ENCODE measurements at regions not wholly inside any gene's neighbourhood (a gene's known extent, or its start where the extent isn't known, plus 50 kb on each side); places are given as distances from the start of the nearest gene placed in this dataset.

DNA sequence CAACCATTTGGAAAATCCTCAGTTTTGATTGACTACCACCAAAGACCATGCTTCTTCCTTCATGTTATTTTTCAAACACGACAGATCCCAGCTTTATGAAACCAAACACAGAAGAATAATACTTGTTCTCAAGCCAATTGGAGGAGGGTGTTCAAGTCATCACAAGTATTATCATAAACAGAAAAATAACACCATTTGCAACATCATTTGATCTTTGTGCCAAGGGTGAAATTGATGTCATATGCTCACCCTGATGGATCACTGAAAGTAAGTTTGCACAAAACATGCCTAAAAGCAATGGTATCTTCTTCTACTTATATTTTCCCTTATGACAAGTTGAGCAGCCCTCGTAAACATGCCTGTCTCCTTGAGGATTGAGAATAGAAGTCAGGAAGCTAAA is 448.0 kb upstream of the ZEB2 start:
- CTCF ChIA-PET = no interaction called here
- Histone ChIP-seq H2AFZ (0 out of 2 replicates have a peak overlapping the region, but pooled peaks have one; percentile 36), H3K4me2 (no peak overlapping the region), H3K9me2 (ENCODE audit: insufficient read depth) (no peaks in the 10 kb centered on the region), H3K79me2 (ENCODE audit: low read depth) (no peaks in the 10 kb centered on the region), H4K20me1 (ENCODE audit: insufficient read depth) (no peaks in the 10 kb centered on the region), H3F3A (ENCODE audit: insufficient read depth, low read depth) (no peaks in the 10 kb centered on the region), H3K27me3 (ENCODE audit: insufficient read depth, low read depth) (no peaks in the 10 kb centered on the region), H3K4me1 (replicated peaks; ENCODE audit: insufficient read depth) (no peaks in the 10 kb centered on the region), H3K27ac (no peak overlapping the region), H3K4me3 (no peak overlapping the region), H3K9me3 (ENCODE audit: insufficient read depth, low read depth) (peaks cover 3% of the 10 kb centered on the region), H3K36me3 (ENCODE audit: low read depth) (no peaks in the 10 kb centered on the region)
- intact Hi-C loops (cut with micrococcal nuclease; ENCODE audit: unreplicated experiment) = no loop called here
- no peak for TF ChIP-seq EZH2 (IDR thresholded peaks at IDR 0.05; ENCODE audit: low read depth)
- no peak for TF ChIP-seq CTCF (conservative IDR thresholded peaks at IDR 0.05)
- DNase-seq = no peak
- POLR2A ChIA-PET (ENCODE audit: unreplicated experiment) = no interaction called here
- no TSS peak for BruUV-seq (replicated peaks)

DNA sequence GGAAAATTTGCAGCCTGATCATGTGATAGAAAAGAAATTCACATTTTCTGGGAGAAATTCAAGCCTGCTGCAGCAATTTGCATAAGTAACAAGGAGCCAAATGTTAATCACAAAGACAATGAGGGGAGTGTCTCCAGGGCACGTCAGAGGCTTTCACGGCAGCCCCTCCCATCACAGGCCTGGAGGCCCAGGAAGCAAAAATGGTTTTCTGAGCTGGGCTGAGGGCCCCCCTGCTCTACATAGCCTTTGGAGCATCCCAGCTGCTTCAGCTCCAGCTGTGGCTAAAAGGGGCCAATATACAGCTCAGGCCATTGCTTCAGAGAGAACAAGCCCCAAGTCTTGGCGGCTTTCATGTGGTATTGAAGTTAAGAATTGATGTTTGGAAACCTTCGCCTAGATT is 445.3 kb upstream of the ZEB2 start:
- Histone ChIP-seq H3K9me2 (ENCODE audit: insufficient read depth) (0 out of 2 replicates have a peak, but pooled peaks cover 7% of the 10 kb centered on the region), H3K9me3 (ENCODE audit: insufficient read depth, low read depth) (peaks cover 1% of the 10 kb centered on the region), H3K27me3 (ENCODE audit: insufficient read depth, low read depth) (no peaks in the 10 kb centered on the region), H4K20me1 (ENCODE audit: insufficient read depth) (no peaks in the 10 kb centered on the region), H3K4me3 (no peak overlapping the region), H2AFZ (no peak overlapping the region), H3K27ac (no peak overlapping the region), H3K79me2 (ENCODE audit: low read depth) (no peaks in the 10 kb centered on the region), H3K36me3 (ENCODE audit: low read depth) (no peaks in the 10 kb centered on the region), H3K4me1 (replicated peaks; ENCODE audit: insufficient read depth) (no peaks in the 10 kb centered on the region), H3K4me2 (no peak overlapping the region), H3F3A (ENCODE audit: insufficient read depth, low read depth) (no peaks in the 10 kb centered on the region)
- CTCF ChIA-PET = no interaction called here
- no TSS peak for BruUV-seq (replicated peaks)
- intact Hi-C loops (cut with micrococcal nuclease; ENCODE audit: unreplicated experiment) = no loop called here
- no peak for TF ChIP-seq CTCF (conservative IDR thresholded peaks at IDR 0.05)
- TF ChIP-seq EZH2 (IDR thresholded peaks at IDR 0.05; ENCODE audit: low read depth) = no peak
- DNase-seq = no peak
- POLR2A ChIA-PET (ENCODE audit: unreplicated experiment) = no interaction called here

DNA sequence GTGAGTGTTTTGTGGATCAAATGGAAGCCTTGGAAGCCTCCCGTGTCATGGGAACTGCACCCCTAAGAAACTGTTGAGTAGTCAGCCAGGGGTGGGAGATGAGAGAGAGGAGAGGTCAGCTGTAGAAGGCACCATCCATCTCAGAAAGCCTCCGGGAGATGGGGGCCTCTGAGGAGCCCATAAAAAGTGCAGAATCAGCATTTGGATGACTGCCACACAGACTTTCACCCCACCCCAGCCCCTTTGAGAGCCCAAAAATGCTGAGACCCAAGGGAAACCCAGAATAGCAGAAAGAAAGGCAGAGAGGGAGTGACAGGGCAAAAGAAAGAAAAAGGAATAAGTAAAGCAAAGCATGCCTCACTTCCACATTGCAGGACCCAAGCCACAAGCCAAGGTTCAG is 443.1 kb upstream of the ZEB2 start:
- 0 out of 2 replicates have a peak, but pooled peaks cover 7% of the 10 kb centered on the region for H3K9me2 ChIP-seq (ENCODE audit: insufficient read depth)
- no peak overlapping the region for H3K4me2 ChIP-seq
- intact Hi-C loops (cut with micrococcal nuclease; ENCODE audit: unreplicated experiment) = no loop called here
- no peaks in the 10 kb centered on the region for H3K4me1 ChIP-seq (replicated peaks; ENCODE audit: insufficient read depth)
- no peaks in the 10 kb centered on the region for H3F3A ChIP-seq (ENCODE audit: insufficient read depth, low read depth)
- no peaks in the 10 kb centered on the region for H4K20me1 ChIP-seq (ENCODE audit: insufficient read depth)
- no peak for DNase-seq
- H3K9me3 ChIP-seq (ENCODE audit: insufficient read depth, low read depth) = no peaks in the 10 kb centered on the region; the same call in none of the 2 replicates
- no peak overlapping the region for H3K4me3 ChIP-seq
- H3K27me3 ChIP-seq (ENCODE audit: insufficient read depth, low read depth) = no peaks in the 10 kb centered on the region
- no peak overlapping the region for H2AFZ ChIP-seq
- TF ChIP-seq EZH2 (IDR thresholded peaks at IDR 0.05; ENCODE audit: low read depth) = no peak
- CTCF ChIA-PET = no interaction called here
- no peak overlapping the region for H3K27ac ChIP-seq
- no peaks in the 10 kb centered on the region for H3K79me2 ChIP-seq (ENCODE audit: low read depth)
- H3K36me3 ChIP-seq (ENCODE audit: low read depth) = no peaks in the 10 kb centered on the region
- POLR2A ChIA-PET (ENCODE audit: unreplicated experiment) = no interaction called here
- BruUV-seq (replicated peaks) = no TSS peak

GRCh38 chr2:144959416-144959815 is 439.5 kb upstream of the ZEB2 start:
- no peaks in the 10 kb centered on the region for H3F3A ChIP-seq (ENCODE audit: insufficient read depth, low read depth)
- H3K4me2 ChIP-seq = no peak overlapping the region
- no peaks in the 10 kb centered on the region for H3K79me2 ChIP-seq (ENCODE audit: low read depth)
- no TSS peak for BruUV-seq (replicated peaks)
- 0 out of 2 replicates have a peak, but pooled peaks cover 7% of the 10 kb centered on the region for H3K9me2 ChIP-seq (ENCODE audit: insufficient read depth)
- ChIA-PET CTCF (no interaction called here), POLR2A (ENCODE audit: unreplicated experiment) (no interaction called here)
- no peaks in the 10 kb centered on the region for H3K36me3 ChIP-seq (ENCODE audit: low read depth)
- H3K4me3 ChIP-seq = no peak overlapping the region
- no peaks in the 10 kb centered on the region; the same call in none of the 2 replicates for H3K9me3 ChIP-seq (ENCODE audit: insufficient read depth, low read depth)
- H2AFZ ChIP-seq = no peak overlapping the region
- H4K20me1 ChIP-seq (ENCODE audit: insufficient read depth) = no peaks in the 10 kb centered on the region
- no peaks in the 10 kb centered on the region for H3K27me3 ChIP-seq (ENCODE audit: insufficient read depth, low read depth)
- no peak overlapping the region for H3K27ac ChIP-seq
- no peak for TF ChIP-seq EZH2 (IDR thresholded peaks at IDR 0.05; ENCODE audit: low read depth)
- no peak for TF ChIP-seq CTCF (conservative IDR thresholded peaks at IDR 0.05)
- intact Hi-C loops (cut with micrococcal nuclease; ENCODE audit: unreplicated experiment) = no loop called here
- DNase-seq = no peak
- no peaks in the 10 kb centered on the region for H3K4me1 ChIP-seq (replicated peaks; ENCODE audit: insufficient read depth)
